ENCODE measurements at regions not wholly inside any gene's neighbourhood (a gene's known extent, or its start where the extent isn't known, plus 50 kb on each side); places are given as distances from the start of the nearest gene placed in this dataset.
"Not testable (repeated sequence)": the region's sequence is repeated elsewhere in the genome, so short reads cannot be mapped to it uniquely, and the experiment has no call there.

DNA sequence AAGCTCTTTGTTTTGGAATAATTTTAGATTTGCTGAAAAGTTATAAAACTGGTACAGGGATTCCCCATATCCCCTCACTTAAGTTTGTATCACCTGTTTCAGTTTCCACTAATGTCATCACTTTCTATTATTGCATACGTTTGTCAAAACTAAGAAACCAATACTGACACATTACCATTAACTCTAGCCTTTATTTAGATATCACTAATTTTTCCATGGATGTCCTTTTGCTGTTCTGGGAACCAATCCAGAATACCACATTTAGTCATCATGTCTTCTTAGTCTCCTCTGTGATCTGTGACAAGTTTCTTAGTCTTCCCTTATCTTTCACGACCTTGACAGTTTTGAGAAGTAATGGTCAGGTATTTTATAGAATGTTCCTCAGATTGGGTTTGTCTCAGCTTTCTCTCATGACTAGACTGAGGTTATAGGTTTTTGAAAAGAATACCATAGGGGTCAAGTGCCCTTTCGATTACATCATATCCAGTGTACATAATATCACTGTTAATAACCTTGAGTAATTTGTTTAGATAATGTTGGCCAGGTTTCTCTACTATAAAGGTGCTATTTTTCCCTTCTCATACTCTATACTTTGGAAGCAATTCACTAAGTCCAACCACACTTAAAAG is 51.9 kb upstream of the NMUR2 start:
- DNase-seq, result no peak

DNA sequence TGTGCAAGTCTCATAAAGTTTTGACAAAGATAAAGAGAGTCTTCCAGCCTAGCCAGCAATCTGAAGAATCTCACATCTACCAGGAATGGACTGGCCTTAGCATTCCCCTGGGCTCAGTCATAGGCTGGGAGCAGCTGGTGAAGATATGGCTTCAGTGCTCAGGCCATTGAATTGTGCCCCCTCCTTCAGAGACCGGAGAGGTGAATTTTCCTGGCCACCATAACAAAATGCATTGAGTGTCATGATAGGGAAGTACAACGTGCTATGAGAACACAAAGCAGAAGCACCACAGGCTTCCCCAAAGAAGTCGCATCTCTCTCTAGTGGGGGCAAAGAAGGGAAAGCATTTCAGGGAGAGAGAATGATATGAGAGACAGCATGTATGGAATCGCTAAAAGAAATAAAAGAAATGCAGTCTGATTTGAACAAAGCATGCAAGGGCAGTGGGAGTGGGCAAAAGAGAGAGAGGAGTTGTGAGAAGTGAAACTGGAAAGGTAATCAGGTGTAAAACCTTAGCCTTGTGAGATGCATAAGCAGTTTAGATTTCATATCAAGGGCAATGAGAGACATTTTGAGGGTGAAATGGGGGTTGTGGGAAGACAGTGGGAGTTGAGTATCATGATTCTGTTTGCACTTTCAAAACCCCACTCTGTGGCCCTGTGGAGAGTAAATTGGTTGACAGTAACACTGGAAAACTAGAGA is 57.1 kb upstream of the NMUR2 start:
- no peak for DNase-seq

DNA sequence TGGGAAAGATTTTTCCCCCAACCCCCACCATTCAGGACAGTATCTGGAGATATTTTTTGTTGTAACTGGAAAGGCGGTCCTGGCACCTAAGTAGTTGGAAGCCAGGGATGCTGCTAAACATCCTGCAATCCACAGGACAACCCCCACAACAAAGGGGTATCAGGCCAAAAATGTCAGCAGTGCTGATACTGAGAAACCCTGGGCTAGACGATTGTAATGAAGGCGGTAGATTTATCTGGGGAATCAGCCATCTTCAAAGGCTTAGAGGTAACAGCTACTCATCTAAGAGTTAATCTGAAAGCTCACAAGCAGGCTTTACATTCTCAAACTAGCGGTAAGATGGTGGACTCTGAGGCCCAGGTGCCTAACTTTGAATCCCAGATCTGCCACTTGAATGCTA is 59.0 kb upstream of the NMUR2 start:
- no peak for DNase-seq

DNA sequence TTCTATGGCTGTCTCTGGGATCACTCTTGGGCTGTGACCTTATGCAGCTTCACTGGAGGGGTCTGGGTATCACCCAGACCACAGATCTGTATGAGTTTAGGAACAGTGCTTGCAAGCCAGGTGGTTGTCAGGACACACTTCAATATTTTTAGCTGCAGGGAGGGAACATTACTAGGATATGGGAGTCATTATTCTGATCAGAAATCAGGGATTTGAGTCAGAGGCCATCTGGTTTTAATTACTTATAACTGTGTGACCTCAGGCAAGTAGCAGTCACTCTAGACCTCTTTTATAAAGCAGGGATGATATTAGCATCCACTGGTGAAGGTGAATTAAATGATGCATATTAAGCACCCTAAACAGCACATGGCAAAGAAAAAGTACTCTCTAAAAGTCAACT is 60.1 kb upstream of the NMUR2 start:
- no peak for DNase-seq

DNA sequence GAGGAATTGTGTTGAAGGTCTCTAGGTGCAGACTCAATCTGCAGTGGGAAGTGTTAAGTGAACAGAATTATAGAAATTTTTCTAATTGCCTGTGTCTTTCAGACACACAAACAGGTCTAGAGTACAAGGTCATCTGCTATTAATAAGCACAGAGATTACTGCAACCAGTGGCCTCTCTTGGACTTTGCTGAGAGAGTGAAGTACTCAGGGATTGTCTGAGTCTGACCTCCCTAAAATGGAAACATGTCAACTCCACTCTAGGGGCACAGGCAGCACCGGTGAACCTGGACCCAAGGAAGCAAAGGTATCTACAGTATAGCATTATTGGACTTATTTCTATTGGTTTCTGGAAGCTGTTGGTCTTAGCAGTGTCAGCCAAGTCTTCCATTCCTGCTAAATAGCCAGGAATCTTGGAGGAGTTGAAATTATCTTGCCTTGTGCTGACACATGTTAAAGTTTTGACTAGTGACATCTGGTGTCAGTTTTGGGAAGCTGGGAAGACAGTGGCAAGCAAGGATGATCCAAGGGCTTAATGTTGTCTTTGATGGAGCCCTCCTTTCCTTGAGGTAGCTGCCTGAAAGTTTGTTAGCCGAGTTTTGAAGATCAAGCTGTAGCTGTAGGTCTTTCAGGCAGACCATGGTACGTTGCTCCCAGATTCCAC is 61.1 kb upstream of the NMUR2 start:
- no peak for DNase-seq

DNA sequence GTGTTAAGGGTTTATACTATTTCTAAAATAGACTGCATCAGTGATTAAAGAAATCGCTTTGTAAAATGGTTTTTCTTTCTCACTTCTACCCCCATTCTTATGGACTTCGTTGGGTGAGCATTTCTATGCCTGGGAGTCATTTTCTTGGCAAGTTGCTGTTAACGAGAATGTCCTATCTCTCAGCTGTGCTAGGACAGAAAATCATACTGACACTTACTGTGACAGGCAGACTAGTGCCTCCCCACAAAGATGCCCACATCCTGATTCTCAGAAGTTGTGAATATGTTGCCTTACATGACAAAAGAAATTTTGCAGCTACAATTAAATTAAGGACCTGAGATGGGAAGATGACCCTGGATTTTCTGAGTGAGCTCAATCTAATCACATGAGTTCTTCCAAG is 65.1 kb upstream of the NMUR2 start:
- DNase-seq, result no peak

DNA sequence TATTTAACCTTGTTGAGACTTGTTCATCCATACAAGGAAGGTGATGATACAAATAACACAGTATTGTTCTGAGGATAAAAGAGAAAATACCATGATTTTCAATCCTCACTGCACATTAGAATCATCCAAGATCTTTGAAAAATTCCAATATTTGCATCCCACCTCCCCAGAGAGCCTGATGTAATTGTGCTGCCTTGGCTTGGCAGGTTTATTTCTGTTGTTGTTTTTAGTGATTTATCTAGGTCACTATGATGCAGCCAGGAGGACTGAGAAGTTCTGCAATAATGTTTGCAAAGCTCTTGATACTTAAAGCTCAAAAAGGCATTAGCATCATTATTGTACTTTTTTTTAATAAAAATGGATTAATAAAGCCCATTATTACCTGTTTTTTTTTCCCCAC is 67.0 kb upstream of the NMUR2 start:
- no peak for DNase-seq

DNA sequence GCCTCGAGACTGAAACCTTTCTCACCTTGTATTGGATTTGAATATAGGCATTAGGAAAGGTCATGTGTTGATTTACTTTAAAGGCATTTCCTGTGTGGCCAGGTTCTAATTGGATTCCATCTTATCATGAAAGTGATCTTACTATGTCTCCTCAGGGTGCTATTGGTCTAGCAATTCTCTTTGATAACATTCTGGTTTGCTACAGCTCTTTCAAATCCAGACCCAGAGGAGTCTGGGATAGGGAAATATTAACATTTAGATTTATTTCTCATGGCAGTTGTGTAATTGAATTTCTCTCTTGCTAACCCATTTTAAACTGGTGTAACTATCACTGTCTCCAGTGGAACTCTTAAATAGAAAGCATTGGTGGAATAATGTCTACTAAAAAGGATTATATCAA is 69.9 kb upstream of the NMUR2 start:
- no peak for DNase-seq

DNA sequence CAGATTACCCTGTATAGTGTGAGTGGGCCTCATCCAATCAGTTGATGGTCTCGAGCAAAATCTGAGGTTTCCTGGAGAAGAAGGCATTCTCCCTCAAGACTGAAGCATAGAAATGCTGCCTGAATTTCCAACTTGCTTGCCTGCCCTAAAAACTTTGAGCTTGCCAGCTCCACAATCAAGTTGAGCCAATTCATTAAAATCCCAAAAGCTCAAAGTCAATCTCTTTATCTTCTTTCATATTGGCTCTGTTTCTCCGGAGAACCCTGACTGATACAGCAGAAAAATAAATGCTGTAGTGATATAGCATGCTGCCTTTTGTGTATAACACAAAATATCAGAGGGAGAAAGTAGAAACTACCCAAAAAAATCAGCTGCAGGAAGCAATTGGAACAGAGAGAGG is 72.5 kb upstream of the NMUR2 start:
- DNase-seq, result no peak

DNA sequence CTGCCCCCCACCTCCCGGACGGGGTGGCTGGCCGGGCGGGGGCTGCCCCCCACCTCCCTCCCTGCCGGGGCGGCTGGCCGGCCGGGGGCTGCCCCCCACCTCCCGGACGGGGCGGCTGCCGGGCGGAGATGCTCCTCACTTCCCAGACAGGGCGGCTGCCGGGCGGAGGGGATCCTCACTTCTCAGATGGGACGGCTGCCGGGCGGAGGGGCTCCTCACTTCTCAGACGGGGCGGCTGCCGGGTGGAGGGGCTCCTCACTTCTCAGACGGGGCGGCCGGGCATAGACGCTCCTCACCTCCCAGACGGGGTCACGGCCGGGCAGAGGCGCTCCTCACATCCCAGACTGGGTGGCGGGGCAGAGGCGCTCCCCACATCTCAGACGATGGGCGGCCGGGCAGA is 74.8 kb upstream of the NMUR2 start:
- not testable (repeated sequence) for DNase-seq

DNA sequence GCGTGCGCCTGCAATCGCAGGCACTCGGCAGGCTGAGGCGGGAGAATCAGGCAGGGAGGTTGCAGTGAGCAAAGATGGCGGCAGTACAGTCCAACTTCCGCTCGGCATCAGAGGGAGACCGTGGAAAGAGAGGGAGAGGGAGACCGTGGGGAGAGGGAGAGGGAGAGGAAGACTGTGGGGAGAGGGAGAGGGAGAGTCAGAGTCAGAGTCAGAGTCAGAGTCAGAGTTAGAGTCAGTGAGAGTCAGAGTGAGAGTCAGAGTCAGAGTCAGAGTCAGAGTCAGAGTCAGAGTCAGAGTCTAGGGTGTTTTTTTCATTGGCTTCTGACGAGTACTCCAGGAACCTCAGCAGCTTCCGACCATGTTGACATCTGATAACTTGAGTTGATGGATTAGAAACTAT is 75.6 kb upstream of the NMUR2 start:
- not testable (repeated sequence) for DNase-seq

DNA sequence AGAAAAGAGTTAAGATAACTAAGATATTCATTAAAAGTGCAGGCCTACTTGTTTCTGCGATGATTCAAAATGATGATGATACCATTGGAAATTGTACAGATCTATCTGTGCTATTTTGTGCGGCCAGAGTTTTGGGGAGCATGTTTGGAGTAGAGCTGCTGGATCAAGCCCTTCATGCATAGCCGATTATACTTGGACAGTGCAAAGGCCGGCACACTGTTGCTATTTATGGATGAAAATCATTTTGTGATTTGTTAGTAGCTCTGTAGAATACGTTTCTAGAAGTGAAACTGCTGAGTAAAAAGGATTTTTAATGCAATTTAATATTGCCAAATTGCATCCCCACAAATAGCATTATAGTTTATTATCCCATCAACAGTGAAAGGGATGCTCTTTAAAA is 82.1 kb upstream of the NMUR2 start:
- no peak for DNase-seq

DNA sequence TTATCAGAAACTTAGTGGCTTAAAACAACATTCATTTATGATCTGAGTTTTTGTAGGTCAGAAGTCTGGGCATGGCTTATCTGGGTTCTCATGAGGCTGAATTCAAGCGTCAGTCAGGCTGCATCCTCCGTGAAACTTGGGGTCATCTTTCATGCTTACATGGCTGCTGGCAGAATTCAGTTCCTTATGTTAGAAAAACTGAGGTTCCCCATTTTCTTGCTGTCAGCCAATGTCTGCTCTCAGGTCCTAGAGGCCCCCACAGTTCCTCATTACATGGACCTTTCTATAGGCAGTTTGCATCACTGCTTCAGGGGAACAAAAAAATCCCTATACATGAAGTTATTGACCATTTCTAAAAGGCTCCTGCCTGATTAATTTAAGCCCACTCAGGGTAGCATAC is 83.8 kb upstream of the NMUR2 start:
- DNase-seq, result no peak

DNA sequence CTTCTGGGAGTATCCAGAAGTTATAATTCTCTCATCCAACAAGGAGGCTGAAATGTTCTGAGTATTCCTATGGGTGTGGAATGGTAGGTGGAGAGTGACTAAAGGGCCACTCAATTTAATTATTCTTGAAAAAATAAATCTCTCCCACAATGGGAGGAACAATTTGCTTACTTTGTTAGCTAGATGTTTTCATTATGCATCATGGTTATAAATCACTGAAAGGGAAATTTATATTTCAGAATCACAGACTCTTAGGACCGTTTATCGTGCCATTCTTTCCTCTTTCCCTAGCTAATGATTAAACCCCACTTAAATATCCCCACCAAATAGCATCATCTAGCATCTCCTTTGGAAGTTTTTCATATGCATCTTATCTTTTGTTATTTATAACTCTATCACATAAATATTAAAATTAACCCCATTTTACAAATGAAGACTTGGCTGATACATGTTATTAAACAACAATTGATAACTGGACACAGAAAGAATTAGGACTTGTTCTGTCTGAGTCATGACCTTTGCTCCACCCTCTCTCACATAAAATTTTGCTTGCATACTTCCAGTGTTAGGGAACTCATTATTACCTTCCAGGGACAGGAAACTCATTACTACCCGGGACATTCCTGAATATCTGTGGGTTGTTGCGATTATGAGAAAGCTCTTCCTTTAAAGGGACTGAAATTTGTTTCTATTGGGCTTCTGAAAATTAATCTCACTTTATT is 94.9 kb upstream of the NMUR2 start:
- DNase-seq, result no peak

DNA sequence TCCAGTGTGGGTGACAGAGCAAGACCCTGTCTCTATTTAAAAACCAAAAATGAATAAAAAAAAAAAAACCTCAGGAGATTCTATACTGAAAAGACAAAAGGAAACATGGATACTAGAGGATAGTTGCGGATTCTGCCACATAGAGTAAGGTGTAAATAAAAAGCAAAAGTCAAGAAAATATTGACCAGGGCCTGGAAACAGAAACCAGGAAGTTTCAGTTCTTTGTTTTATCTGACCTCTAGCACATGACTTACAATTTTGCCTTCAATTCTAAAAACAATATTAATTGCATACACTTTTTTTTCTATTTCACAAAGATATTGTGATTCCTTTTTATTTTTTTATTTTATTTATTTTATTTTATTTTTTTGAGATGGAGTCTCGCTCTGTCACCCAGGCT is 96.2 kb upstream of the NMUR2 start:
- no peak for DNase-seq

DNA sequence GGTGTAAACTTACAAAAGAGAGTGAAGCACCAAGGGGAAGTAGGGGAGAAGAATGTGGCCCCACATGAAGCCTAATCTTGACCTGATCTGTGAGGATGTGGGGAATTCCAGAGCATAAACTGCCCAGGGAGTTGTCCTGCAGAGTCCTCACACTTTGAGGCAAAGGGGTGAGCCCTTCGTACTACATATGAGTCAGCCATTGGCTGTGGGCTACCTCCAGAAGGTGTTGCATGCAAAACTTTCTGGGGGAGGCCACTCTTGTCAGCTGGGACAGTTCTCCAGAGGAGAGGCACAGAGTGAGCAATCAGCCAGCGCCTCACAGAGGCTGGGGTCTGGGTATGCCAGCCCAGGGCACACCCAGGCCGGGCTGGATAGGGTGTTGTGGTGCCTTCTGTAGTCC is 98.1 kb upstream of the NMUR2 start:
- no peak for DNase-seq

DNA sequence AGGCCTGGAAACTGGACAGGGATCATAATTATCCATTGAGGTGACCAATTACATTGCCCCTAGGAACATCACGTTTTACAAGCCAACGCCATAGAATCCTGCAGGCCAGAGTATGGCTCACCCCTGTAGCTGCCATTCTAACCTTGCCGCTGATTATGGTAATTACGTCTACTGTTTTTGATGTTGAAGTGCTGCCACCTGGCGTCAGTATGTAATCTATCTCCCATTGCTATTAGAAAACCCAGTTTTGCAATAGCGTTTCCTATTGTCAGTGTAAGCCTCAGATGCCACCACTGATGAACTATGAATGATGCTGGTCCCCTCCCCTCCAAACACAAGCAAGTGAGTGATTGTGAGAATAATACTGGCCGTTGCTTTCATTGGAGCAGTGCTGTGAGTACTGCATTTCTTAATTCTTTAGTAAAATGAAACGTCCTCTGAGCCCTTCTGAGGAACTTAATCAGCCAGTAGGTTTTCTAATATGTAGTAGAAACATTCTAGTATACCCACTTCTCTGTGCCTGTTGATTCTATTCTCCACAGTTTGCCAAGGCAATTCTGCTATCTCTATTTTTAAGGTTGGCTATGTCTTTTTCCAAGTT is 100.5 kb upstream of the NMUR2 start:
- DNase-seq, result peak; percentile 12 to 34

DNA sequence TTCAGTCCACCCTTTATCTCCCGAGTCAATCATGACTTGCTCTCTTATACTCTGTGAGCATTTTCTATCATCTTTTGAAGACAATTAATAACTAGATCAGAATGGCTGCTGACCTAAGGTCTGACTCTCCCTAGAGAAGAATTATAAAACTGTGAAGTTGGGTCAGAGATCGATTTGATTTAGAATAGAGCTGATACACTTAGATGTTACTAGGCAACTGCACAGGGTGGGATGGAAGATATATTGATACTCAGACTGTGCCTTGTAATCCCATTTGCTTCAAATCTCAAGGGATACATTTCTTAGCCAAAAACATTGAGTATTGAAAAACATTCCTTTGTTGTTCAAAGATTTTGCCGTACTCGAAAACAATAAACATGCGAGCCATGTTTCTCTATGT is 106.0 kb upstream of the NMUR2 start:
- DNase-seq, result no peak

DNA sequence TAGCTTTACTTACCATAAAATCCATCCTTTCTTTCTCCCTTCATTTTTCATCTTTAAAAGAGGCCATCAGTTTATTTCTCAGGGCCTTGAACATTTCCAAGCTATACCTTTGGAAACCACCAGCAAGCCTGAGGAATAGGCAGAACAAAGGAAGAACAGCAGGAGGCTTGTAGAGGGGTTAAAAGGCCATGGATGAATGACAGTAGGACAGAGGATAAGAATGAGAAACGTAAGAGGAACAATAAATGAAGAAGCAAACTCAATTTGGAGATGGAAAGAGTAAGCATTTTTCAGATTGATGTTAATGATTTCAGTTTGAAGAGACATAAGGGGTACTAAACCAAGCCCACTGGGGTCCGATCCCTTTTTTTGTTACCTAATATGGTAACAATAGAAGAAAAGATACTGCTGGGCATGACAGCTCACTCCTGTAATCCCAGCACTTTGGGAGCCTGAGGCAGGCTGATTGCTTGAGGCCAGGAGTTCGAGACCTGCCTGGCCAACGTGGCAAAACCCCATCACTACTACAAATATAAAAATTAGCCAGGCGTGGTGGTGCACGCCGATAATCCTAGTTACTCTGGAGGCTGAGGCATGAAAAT is 106.6 kb upstream of the NMUR2 start:
- DNase-seq, result no peak

DNA sequence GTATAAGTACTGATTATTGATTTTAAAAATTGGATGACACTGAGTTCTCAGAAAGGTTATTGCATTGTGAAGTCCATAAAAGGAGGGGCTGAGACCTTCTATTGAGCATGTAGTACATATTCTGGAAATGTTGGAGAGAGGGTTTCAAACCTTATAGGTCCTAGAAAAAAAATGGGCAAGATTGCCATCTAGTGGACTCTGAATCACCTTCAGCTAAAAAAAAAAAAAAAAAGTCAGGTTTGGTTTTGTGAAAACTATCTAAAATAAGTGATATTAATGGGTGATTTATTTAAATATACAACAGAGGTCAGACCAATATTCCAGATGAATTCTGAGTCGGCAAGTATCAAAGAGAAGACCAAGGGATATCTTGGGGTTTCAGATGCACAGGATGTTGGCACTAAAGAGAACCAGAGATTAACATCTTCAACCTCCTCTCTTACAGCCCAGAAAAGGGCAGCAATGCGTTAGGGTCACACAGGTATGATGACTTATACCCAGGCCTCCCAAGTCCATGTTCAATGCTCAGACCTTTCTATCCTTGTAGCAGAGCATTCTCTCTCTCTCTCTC is 109.8 kb upstream of the NMUR2 start:
- no peak for DNase-seq

DNA sequence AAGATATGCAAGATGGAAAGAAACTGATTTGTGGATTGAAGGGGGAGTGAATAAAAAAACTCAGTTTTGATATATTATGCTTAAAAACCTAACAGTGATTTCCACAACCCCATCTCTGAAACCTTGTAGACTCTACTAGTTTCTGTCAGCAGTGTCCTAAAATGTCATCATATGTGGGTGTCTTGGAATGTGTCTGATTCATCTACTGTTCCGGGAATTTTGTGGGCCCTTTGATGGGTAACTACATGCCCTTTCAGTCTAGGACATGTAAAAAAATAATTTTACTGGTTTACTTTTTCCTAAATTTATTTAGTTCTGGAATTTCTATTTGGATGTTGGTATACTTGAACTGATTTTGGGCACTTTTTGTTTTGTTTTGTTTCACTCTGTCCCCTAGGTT is 118.9 kb upstream of the NMUR2 start:
- no peak for DNase-seq

DNA sequence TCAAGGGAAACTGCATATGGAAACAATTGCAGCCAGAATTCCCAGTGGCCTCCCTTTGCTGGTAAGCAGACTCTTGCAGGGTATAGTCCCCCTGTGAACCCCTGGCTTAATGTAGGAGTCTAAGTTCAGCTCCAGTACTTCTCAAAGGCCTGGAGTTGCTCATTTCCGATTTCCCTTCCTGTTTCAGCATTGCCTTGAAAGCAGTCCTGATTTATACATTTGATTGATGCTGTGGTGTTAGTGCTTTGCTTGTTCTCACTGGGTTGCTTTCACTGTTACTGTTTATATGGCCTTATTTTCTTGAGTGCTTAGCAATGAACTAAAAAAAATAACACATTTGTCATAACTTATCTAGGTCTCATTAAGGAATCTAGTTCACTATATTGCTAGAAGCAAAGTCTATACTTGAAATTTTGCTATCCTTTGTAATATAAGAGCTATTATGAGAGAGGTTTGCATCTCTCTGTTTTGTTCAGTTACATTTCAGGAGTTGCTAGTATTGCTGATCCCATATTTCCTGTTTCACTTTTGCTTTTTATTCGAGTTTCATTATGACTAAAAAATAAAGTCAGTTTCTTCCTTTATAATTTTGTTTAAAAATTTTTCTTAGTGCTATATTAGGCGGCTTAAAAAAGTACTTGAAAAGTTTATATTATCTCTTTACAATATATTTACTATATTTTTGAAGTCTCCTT is 122.4 kb upstream of the NMUR2 start:
- DNase-seq, result no peak
